COLO668 (cell line): ENCODE measurements at regions not wholly inside any gene's neighbourhood (a gene's known extent, or its start where the extent isn't known, plus 50 kb on each side); places are given as distances from the start of the nearest gene placed in this dataset.
A peak's percentile ranks its signal among the peaks of the same experiment; 100 is the strongest.

Experiments used
- DNase-seq: peaks from one replicate; lab custom pipeline; 2025; ENCODE audit not compliant: unreplicated experiment; lab: John Stamatoyannopoulos, UW

GRCh38 chr5:108650997-108651396 is 96.7 kb upstream of the FER start:
- no peak for DNase-seq

DNA sequence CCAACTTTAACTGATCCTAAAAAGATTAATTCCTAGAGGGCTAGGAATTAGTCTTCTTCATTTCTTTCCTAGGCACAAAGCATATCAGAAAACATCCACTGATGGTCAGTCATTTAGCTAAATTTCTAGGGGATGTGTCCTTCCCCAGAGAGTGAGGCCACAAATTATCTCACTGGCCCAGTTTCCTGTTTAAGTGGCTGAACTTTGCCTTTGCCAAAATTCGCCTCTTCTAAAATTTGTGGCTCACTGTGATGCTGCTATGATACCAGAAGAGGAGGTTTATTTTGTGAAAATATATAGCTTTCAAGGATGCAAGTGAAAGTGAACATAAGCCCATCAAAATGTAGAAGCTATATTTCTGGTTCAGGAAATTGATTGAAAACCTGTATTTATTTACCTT is 98.1 kb upstream of the FER start:
- no peak for DNase-seq

GRCh38 chr5:108649106-108649505 is 98.6 kb upstream of the FER start:
- no peak for DNase-seq

GRCh38 chr5:108642170-108642906 is 105.4 kb upstream of the FER start:
- DNase-seq = peak; percentile 17

DNA sequence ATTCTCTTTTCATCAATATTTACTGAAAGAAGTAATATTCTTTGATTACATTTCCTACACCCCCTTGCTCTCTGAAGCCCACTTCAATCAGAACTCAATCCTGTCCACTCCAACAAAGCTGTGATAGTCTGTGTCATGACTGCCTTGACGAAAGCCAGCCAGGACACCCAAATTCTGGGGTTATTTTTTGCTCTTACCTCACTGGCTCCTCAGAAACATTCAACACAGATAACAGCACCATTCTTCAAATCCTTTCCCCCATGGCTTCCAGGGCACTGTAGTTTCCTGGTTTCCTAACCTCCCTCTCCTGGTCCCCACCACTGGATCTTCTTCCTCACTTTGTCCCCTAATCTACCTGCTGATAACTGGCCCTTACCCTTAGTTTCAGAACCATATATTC is 106.1 kb upstream of the FER start:
- DNase-seq = no peak

- DNase-seq = no peak
Observed at GRCh38 chr5:108639366-108639765, 108.3 kb upstream of the FER start.

GRCh38 chr5:108638021-108638420 is 109.7 kb upstream of the FER start:
- DNase-seq = no peak

- DNase-seq = no peak
Observed at GRCh38 chr5:108637134-108637533, 110.6 kb upstream of the FER start.

GRCh38 chr5:108636135-108636853 is 111.4 kb upstream of the FER start:
- DNase-seq = no peak

DNA sequence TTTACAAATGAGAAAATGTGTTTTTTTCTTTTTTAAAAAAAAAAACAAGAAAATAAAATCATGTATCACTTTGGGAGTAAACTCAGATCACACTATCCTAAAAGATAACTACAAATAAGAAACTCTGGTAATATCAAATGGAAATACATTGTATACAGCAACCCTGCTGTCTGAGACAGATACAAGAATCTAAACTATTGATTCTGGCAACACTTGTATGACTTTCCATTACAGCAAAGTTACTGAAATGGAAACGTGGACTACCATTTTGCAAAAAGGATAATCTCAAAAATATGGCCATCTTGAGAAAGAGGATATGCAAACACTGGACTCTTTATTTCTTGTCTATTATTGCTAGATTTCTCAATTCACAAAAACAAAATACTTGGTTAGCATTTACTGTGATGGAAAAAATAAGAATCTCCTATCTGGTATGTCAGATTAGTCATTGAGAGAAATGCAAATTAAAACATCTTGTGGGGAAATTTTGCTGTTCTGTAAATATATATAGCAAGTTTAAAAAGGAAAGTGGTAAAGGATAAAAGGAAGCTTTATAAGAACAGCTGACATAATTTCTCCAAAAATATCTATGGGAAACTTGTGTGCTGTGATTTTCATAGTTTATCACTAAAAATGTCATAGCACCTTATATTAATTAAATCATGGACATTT is 112.9 kb upstream of the FER start:
- DNase-seq = no peak

- DNase-seq = no peak
Observed at GRCh38 chr5:108634010-108634616, 113.6 kb upstream of the FER start.

- DNase-seq = no peak
Observed at GRCh38 chr5:108629779-108630528, 117.7 kb upstream of the FER start.

DNA sequence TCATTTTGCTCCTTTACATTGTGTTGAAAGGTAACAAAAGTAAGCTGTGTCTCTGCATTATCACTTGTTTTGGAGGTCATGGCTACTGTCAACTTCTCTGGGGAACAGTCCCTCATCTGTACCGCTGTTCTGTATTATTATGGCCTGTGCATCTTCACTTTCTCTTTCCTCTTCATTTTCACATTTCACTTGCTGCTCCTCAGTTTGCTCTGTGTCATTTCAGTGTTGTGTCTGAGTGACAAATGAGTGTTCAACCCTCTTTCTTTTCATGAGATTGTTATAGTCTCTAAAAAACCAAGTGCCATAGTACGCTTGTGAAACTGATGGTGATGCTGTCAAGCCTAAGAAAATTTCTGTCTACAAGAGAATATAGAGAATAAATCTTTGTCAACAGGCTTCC is 122.0 kb upstream of the FER start:
- DNase-seq = no peak

DNA sequence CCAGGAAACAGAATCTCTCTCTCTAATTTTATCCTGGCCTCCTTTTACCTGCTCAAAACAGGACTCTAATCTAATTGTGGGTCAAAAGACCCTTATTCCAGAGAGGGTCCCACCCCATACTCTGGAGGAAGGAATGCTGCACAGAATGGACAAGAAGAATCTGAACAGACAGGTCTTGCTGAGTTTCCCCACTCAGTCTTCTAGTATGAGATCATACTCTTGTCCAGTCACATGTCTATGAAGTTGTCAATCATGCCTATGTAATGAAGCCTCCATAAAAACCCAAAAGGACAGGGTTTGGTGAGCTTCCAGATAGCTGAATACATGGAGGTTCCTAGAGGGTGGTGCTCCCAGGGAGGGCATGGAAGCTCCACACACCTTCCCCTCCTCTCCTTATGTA is 123.9 kb upstream of the FER start:
- no peak for DNase-seq

DNA sequence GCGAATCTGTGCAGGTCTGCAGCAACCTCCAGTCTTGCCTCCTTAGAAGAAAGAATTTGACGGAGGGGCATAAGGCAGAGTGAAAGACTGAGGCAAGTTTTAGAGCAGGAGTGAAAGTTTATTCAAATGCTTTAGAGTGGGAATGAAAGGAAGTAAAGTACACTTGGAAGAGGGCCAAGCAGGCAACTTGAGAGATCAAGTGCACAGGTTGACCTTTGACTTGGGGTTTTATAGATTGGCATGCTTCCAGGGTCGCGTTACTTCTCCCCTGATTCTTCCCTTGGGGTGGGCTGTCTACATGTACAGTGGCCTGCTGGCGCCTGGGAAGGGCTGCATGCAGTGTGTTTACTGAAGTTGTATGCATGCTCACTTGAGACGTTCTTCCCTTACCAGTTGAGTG is 127.2 kb upstream of the FER start:
- no peak for DNase-seq

GRCh38 chr5:108619815-108620214 is 127.9 kb upstream of the FER start:
- no peak for DNase-seq

DNA sequence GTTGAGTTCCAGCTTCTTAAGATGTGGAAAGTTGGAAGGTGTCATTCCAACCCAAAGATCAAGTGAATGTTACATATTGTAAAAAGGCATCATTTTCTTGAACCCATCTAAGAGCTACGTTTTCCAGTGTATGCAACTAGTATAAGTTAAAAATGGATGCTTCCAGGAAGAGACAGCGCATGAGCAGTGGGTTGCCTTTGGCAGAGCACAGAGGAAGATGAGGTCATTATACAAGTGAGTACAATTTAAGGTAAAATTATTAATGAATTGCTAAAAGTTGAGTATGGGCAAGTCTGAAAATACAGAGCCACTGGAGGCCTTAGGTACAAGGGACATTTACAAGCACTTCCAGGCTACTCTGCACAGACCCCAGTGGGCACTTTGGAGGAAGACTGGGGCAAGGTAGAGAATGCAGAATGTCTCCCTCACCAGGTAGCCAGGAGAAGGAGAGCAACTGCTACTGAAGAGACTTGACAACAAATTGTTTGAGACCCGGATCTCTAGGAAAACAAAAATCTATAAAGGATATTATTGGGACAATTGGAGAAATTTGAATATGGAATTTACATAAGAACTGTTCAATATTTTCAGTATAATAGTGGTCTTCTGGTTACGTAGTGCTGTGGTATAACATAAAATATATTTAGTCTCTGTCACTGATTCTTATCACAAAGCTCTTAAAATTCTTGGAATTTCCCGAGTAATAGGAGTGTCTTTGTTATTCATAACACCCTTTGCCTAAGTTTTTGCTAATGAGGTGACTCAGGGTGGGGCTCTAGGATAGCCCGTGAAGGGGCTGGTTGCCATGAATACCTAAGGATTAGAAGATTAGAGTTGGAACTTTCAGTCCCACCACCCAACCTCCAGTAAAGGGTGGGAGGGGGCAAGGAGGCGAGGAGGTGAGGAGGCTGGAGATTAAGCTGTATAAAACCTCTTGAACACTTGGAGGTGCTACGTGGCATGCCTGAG is 129.9 kb upstream of the FER start:
- no peak for DNase-seq

DNA sequence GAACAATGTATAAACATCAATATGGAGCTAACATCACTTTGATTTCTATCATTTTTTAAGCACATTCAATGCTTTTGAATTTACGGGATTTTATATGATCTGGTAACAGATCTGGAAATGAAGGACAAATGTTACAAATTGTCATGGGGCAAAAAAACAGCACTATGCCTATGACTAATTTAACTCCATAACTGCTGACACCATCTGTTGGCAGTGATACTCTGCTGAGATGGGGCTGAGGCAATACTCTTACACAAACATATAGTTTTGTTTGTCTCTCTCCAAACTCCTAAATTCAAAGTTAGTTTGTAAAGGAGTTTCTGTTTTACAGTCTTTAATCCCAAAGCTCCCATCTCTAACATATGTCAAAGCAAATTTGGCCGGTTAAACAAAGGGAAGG is 132.5 kb upstream of the FER start:
- no peak for DNase-seq

- no peak for DNase-seq
Observed at GRCh38 chr5:108607421-108607820, 140.3 kb upstream of the FER start.

DNA sequence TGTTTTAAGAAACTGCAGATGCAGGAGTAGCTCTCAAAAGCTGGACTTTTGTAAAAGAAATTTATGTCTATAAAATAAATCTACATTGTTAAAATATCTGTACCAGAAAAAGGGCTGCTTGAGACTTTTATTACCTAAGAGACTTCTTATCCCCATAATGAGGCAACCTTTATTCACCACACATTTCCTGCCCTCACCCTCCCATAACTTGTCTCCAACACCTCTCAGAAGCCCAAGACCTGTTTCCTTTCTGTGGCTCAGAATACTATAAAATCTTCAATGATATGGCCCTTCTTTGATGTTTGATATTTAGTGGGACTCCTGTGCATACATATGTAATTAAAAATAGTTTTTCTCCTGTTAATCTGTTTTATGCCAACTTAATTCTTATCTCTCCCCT is 141.5 kb upstream of the FER start:
- DNase-seq = no peak
